ENCODE measurements at regions not wholly inside any gene's neighbourhood (a gene's known extent, or its start where the extent isn't known, plus 50 kb on each side); places are given as distances from the start of the nearest gene placed in this dataset.

- no peak for TF ChIP-seq CTCF (IDR thresholded peaks at IDR 0.05)
- no peak for TF ChIP-seq POLR2AphosphoS5 (IDR thresholded peaks at IDR 0.05; ENCODE audit: insufficient read depth in 1 of 2, low read depth in 1 of 2)
- TF ChIP-seq POLR2A (IDR thresholded peaks at IDR 0.05) = no peak
Measured at GRCh38 chr4:170672381-170672965, 582.7 kb upstream of the AADAT start.
